SK-N-SH treated with all-trans-retinoic acid at 6 μM for 48 hours (cell line): ENCODE measurements at regions not wholly inside any gene's neighbourhood (a gene's known extent, or its start where the extent isn't known, plus 50 kb on each side); places are given as distances from the start of the nearest gene placed in this dataset.

Experiments
- CREB5 ChIP-seq: fragments of 250-450 bp; sonication (Bioruptor Pico); IDR thresholded peaks from 2 replicates; pipeline ENCODE4 v1.5.1; 2020; ENCODE audit warnings: low read depth, mild to moderate bottlenecking, moderate library complexity
- CSRNP3 ChIP-seq: fragments of 250-450 bp; sonication (Bioruptor Pico); IDR thresholded peaks from 2 replicates; pipeline ENCODE4 v1.5.1; 2021; ENCODE audit warnings: mild to moderate bottlenecking, moderate library complexity
- PATZ1 ChIP-seq: fragments of 250-450 bp; sonication (Bioruptor Pico); IDR thresholded peaks from 2 replicates; pipeline ENCODE4 v1.8.0; 2020; ENCODE audit warnings: mild to moderate bottlenecking, moderate library complexity, borderline replicate concordance
- PPARA ChIP-seq: fragments of 250-450 bp; sonication (Bioruptor Pico); IDR thresholded peaks from 2 replicates; pipeline ENCODE4 v1.5.0; 2020; ENCODE audit warnings: mild to moderate bottlenecking, borderline replicate concordance
- RARB ChIP-seq: fragments of 250-450 bp; sonication (Bioruptor Pico); IDR thresholded peaks from 2 replicates; pipeline ENCODE4 v1.8.0; 2021; ENCODE audit warnings: mild to moderate bottlenecking, moderate library complexity
- ZFP30 ChIP-seq: fragments of 450-650 bp; formaldehyde crosslinking; IDR thresholded peaks from 2 replicates; pipeline ENCODE4 v1.5.0; 2022; ENCODE audit warnings: mild to moderate bottlenecking, moderate library complexity

- TF ChIP-seq CSRNP3 (CRISPR knock-in tag) (no peak), ZFP30 (CRISPR knock-in tag) (no peak), PPARA (CRISPR knock-in tag) (no peak), PATZ1 (no peak), CREB5 (no peak), RARB (CRISPR knock-in tag) (no peak)
Measured at GRCh38 chr13:85666356-85666755, 132.9 kb downstream of the SLITRK6 start.
